GM12878 (cell line): ENCODE measurements at regions not wholly inside any gene's neighbourhood (a gene's known extent, or its start where the extent isn't known, plus 50 kb on each side); places are given as distances from the start of the nearest gene placed in this dataset.

ENCODE experiments used
- ATAC-seq: fragments of 200-7000 bp; cut with Tn5 transposase; 3 replicates; pipeline ENCODE4 v1.9.1; 2020; ENCODE audit warnings: mild to moderate bottlenecking, moderate library complexity
- BruUV-seq: library from RNA; stranded (reverse); fragments of 400-500 nt; replicated peaks from 2 replicates; lab custom pipeline; 2021; lab: Mats Ljungman, UMichigan
- CTCF ChIA-PET: fragments of 300-600 bp; sonication (Branson Sonifier 250); formaldehyde crosslinking; extraction: SDS; loops from one replicate; lab custom pipeline; 2021; ENCODE audit warnings: inconsistent platforms; lab: Yijun Ruan, JAX
- POLR2A ChIA-PET: fragments of 350-600 bp; formaldehyde crosslinking; extraction: SDS; loops from one replicate; lab custom pipeline; 2021; ENCODE audit warnings: inconsistent platforms; lab: Charles Lee
- RAD21 ChIA-PET: fragments of 300-600 bp; sonication (Branson Sonifier 250); formaldehyde crosslinking; loops from one replicate; lab custom pipeline; 2023; ENCODE audit warnings: antibody characterized with exemption; ENCODE audit not compliant: unreplicated experiment; lab: Charles Lee
- SMC1A ChIA-PET: fragments of 300-600 bp; sonication (Branson Sonifier 250); formaldehyde crosslinking; loops from one replicate; lab custom pipeline; 2023; ENCODE audit not compliant: unreplicated experiment, uncharacterized antibody; lab: Charles Lee
- DNase-seq: peaks from one replicate; pipeline ENCODE4 v3.0.0-alpha.2; 2011; ENCODE audit warnings: low read depth, low spot score
- FAIRE-seq: peaks from 3 replicates; lab custom pipeline; 2011; peaks lifted over from hg19 to GRCh38; lab: Jason Lieb, UNC
- H2AFZ ChIP-seq: 2 replicates; pipeline ENCODE4 v1.6.0; 2011; ENCODE audit warnings: low read depth, low read length, control low read depth; ENCODE audit not compliant: control insufficient read depth
- H3K27ac ChIP-seq: 2 replicates; pipeline ENCODE4 v1.5.1; 2011; ENCODE audit warnings: control low read depth; ENCODE audit not compliant: control insufficient read depth, insufficient read depth
- H3K27me3 ChIP-seq, 2 experiments: replicated peaks in 1 of 2; 2 replicates each; pipeline versions ENCODE4 v1.6.0 to v1.6.1; 2011; ENCODE audit warnings: low read length in 1 of 2; ENCODE audit not compliant: control insufficient read depth in 2 of 2, insufficient read depth in 2 of 2
- H3K36me3 ChIP-seq, 2 experiments: 2 replicates each; pipeline ENCODE4 v1.5.1; 2011; ENCODE audit warnings: low read length in 1 of 2; ENCODE audit not compliant: control insufficient read depth in 2 of 2, insufficient read depth in 2 of 2
- H3K4me1 ChIP-seq: 2 replicates; pipeline ENCODE4 v1.6.1; 2011; ENCODE audit warnings: mild to moderate bottlenecking, low read length, moderate library complexity, mixed read lengths; ENCODE audit not compliant: control insufficient read depth, insufficient read depth
- H3K4me2 ChIP-seq: 2 replicates; pipeline ENCODE4 v1.6.0; 2011; ENCODE audit warnings: control low read depth; ENCODE audit not compliant: control insufficient read depth, insufficient read depth
- H3K4me3 ChIP-seq: fragments of 200-600 bp; sonication (generic); 2 replicates; pipeline ENCODE4 v1.5.1; 2016
- H3K79me2 ChIP-seq: 2 replicates; pipeline ENCODE4 v1.6.0; 2011; ENCODE audit warnings: low read length; ENCODE audit not compliant: control insufficient read depth, insufficient read depth
- H3K9ac ChIP-seq: 2 replicates; pipeline ENCODE4 v1.8.0; 2011; ENCODE audit warnings: low read length, control low read depth, mixed read lengths; ENCODE audit not compliant: control insufficient read depth, insufficient read depth
- H3K9me3 ChIP-seq: replicated peaks from 3 replicates; pipeline ENCODE4 v1.5.1; 2011; ENCODE audit warnings: mild to moderate bottlenecking, low read length; ENCODE audit not compliant: control insufficient read depth, insufficient read depth
- H4K20me1 ChIP-seq: 2 replicates; pipeline ENCODE4 v1.6.0; 2011; ENCODE audit not compliant: control insufficient read depth, insufficient read depth
- POU2F2 ChIP-seq: IDR thresholded peaks from 3 replicates; pipeline ENCODE4 v1.6.1; 2011; ENCODE audit warnings: low read depth, mild to moderate bottlenecking, low read length, borderline replicate concordance
- TCF3 ChIP-seq: IDR thresholded peaks from 2 replicates; pipeline ENCODE4 v1.6.1; 2012; ENCODE audit warnings: low read depth, mild to moderate bottlenecking, low read length, borderline replicate concordance; ENCODE audit not compliant: insufficient read depth
- YBX1 ChIP-seq: fragments of 450-650 bp; IDR thresholded peaks from 2 replicates; pipeline ENCODE4 v1.6.1; 2016; ENCODE audit warnings: antibody characterized with exemption
- ZNF274 ChIP-seq: IDR thresholded peaks from one replicate; pipeline ENCODE4 v1.8.0; 2011; ENCODE audit not compliant: insufficient read length, insufficient read depth
- WGBS: methylation state at CpG from one replicate; pipeline ENCODE4 v1.1.6; 2016; ENCODE audit warnings: low lambda C conversion rate; ENCODE audit not compliant: insufficient replicate concordance, insufficient coverage; ENCODE audit errors: missing lambda C conversion rate; 5-methylcytosine and 5-hydroxymethylcytosine counted together
- in situ Hi-C: fragments of 300-500 bp; cut with MboI; formaldehyde crosslinking; loops from 9 replicates; pipeline ENCODE4 v1.14.3; 2018; ENCODE audit warnings: mixed read lengths
- intact Hi-C: fragments of 100-400 bp; cut with micrococcal nuclease; formaldehyde crosslinking; loops from one replicate; pipeline ENCODE4 v1.14.2; 2022; ENCODE audit not compliant: unreplicated experiment
- TF ChIP-seq, protein P1 (sequence below): fragments of 450-650 bp; formaldehyde crosslinking; IDR thresholded peaks from 2 replicates; pipeline ENCODE4 v1.4.0; 2020; ENCODE audit warnings: mild to moderate bottlenecking, moderate library complexity
- TF ChIP-seq, protein P2 (sequence below): IDR thresholded peaks from 2 replicates; pipeline ENCODE4 v1.6.1; 2011; ENCODE audit warnings: borderline replicate concordance, low read depth, mild to moderate bottlenecking, moderate library complexity, low read length; ENCODE audit not compliant: insufficient read depth, poor library complexity, severe bottlenecking

DNA sequence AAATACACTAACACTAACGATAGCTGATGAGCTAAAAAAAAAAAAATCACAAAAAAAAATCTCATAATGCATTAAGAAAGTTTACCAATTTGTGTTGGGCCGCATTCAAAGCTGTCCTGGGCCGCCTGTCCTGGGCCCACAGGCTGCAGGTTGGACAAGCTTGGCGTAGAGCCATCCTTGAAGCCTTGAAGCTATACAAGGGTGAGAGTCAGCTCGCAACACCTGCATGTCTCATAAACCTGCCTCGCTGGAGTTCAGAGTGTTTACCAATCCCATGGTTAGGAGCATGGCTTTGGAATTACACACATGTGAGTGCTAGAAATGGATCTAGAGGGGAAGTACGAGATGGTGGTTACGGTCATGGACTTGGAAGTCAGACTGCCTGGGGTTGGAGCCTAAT lies 453.7 kb downstream of the INSC start (continued):
- TF ChIP-seq, protein P1, sequence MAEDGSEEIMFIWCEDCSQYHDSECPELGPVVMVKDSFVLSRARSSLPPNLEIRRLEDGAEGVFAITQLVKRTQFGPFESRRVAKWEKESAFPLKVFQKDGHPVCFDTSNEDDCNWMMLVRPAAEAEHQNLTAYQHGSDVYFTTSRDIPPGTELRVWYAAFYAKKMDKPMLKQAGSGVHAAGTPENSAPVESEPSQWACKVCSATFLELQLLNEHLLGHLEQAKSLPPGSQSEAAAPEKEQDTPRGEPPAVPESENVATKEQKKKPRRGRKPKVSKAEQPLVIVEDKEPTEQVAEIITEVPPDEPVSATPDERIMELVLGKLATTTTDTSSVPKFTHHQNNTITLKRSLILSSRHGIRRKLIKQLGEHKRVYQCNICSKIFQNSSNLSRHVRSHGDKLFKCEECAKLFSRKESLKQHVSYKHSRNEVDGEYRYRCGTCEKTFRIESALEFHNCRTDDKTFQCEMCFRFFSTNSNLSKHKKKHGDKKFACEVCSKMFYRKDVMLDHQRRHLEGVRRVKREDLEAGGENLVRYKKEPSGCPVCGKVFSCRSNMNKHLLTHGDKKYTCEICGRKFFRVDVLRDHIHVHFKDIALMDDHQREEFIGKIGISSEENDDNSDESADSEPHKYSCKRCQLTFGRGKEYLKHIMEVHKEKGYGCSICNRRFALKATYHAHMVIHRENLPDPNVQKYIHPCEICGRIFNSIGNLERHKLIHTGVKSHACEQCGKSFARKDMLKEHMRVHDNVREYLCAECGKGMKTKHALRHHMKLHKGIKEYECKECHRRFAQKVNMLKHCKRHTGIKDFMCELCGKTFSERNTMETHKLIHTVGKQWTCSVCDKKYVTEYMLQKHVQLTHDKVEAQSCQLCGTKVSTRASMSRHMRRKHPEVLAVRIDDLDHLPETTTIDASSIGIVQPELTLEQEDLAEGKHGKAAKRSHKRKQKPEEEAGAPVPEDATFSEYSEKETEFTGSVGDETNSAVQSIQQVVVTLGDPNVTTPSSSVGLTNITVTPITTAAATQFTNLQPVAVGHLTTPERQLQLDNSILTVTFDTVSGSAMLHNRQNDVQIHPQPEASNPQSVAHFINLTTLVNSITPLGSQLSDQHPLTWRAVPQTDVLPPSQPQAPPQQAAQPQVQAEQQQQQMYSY: no peak
- no peak for TF ChIP-seq TCF3
- no peak for TF ChIP-seq ZNF274
- no peak for TF ChIP-seq POU2F2

DNA sequence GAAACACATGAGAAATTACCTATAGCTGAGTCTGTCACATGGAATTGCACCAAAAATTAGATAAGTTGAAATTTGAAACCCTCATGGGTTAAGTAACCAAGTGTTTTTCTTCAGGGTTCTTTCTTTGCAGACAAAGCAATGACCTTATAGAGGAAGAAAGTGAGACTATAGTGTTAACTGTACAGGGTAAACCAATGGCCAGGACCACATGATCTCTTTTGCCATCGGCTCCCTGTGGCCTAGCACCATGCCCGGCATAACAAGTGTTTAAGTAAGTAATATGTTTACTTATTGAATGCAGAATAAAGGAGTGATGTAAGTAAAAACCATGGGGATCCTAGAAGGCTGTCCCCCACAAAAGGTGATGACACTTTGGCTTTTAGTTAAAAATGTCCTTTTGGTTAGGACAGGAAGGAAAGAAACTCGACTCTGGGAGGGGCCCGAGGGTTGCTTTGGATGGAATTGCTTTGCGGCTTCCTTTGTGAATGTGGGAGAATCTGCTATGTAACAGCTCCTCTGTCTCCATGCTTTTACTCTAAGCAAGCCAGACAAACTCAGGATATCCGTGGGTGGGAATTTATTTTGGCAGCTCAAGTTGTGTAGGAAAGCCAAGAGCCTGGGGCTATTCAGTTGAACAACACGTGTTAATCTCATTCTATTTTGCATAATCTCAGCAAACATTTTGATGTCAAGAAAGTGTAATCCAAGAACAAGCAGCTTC lies 454.7 kb downstream of the INSC start:
- H3K4me1 ChIP-seq: no peaks in the 10 kb centered on the region
- no peak overlapping the region for H3K27ac ChIP-seq
- no peak overlapping the region for H3K4me2 ChIP-seq
- H2AFZ ChIP-seq: no peak overlapping the region
- in situ Hi-C loops (no loop called here), intact Hi-C loops (no loop called here)
- 13% methylated on average over 7 of the region's 7 CpGs for WGBS
- ChIA-PET CTCF (no interaction called here), SMC1A (no interaction called here), POLR2A (no interaction called here), RAD21 (no interaction called here)
- no peaks in the 10 kb centered on the region for H3K9me3 ChIP-seq
- FAIRE-seq (no peak), DNase-seq (no peak), ATAC-seq (no peak)
- no peak for TF ChIP-seq YBX1
- TF ChIP-seq, protein P2, sequence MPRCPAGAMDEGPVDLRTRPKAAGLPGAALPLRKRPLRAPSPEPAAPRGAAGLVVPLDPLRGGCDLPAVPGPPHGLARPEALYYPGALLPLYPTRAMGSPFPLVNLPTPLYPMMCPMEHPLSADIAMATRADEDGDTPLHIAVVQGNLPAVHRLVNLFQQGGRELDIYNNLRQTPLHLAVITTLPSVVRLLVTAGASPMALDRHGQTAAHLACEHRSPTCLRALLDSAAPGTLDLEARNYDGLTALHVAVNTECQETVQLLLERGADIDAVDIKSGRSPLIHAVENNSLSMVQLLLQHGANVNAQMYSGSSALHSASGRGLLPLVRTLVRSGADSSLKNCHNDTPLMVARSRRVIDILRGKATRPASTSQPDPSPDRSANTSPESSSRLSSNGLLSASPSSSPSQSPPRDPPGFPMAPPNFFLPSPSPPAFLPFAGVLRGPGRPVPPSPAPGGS: no peak
- BruUV-seq: no TSS peak
- no peaks in the 10 kb centered on the region for H4K20me1 ChIP-seq
- no peaks in the 10 kb centered on the region; a peak in 1 of 4 replicates for H3K27me3 ChIP-seq
- H3K36me3 ChIP-seq: no peaks in the 10 kb centered on the region
- no peaks in the 10 kb centered on the region for H3K79me2 ChIP-seq
- no peak overlapping the region for H3K9ac ChIP-seq
- H3K4me3 ChIP-seq: no peak overlapping the region
